ENCODE measurements at regions not wholly inside any gene's neighbourhood (a gene's known extent, or its start where the extent isn't known, plus 50 kb on each side); places are given as distances from the start of the nearest gene placed in this dataset.

DNA sequence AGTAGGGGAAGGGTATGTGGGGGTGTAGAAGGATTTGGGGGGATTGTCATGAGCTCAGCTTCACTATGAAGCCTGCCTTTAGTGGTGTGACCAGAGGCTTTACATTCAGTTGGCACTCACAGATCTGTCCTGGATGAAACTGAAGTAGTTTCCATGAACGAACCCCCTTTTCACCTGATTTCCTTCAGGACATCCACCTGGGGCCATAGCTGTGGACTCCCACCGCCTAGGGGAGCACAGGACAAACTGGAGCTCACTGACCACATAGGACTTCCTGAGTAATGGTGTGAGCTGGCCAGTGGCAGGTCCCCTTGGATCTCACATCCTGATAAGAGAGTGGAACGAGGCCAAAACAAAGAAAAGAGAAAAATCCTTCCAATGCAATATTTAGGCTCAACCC lies 54.1 kb downstream of the MRPL57 start:
- Histone ChIP-seq H3K4ac (ENCODE audit: low read depth, low read length) (no peak overlapping the region), H4K20me1 (ENCODE audit: insufficient read depth, low read length) (no peaks in the 10 kb centered on the region), H2BK20ac (ENCODE audit: low read depth, low read length) (no peak overlapping the region), H3K9ac (ENCODE audit: low read depth, low read length) (no peak overlapping the region), H3K9me1 (ENCODE audit: insufficient read depth, low read length) (peaks cover 3% of the 10 kb centered on the region; the same call in 1 of the 2 replicates), H4K8ac (ENCODE audit: low read depth in 2 of 2, low read length in 2 of 2) (no peak overlapping the region), H2AFZ (replicated peaks; ENCODE audit: low read length, poor library complexity) (no peak overlapping the region), H3K4me3 (ENCODE audit: insufficient read depth, low read depth, low read length) (no peak overlapping the region), H3K79me1 (ENCODE audit: low read depth in 1 of 2, low read length in 2 of 2) (no peaks in the 10 kb centered on the region), H2BK15ac (ENCODE audit: low read depth, low read length) (no peak overlapping the region), H3K27ac (ENCODE audit: insufficient read depth, low read length) (no peak overlapping the region), H3K36me3 (ENCODE audit: control insufficient read depth, insufficient read depth, low read length) (no peaks in the 10 kb centered on the region), H2BK5ac (ENCODE audit: low read depth, low read length, poor library complexity, severe bottlenecking) (no peak overlapping the region), H3K4me1 (ENCODE audit: control insufficient read depth, insufficient read depth, low read length) (no peaks in the 10 kb centered on the region), H3K56ac (ENCODE audit: extremely low read depth, insufficient read depth, low read length) (no peak overlapping the region), H3K23ac (ENCODE audit: low read depth, low read length) (no peak overlapping the region), H2AK5ac (ENCODE audit: low read depth, low read length) (no peak overlapping the region), H3K14ac (replicated peaks; ENCODE audit: low read depth, low read length) (no peak overlapping the region), H2AK9ac (replicated peaks; ENCODE audit: low read depth, low read length, poor library complexity) (no peak overlapping the region), H3K27me3 (ENCODE audit: control insufficient read depth, insufficient read depth, low read length) (peaks cover 10% of the 10 kb centered on the region; the same call in 1 of the 2 replicates), H4K5ac (ENCODE audit: low read depth, low read length) (no peak overlapping the region), H3K4me2 (ENCODE audit: low read depth, low read length) (no peak overlapping the region), H3K9me3 (ENCODE audit: control insufficient read depth, insufficient read depth, low read length) (no peaks in the 10 kb centered on the region), H2BK120ac (ENCODE audit: low read depth, low read length) (no peak overlapping the region), H4K91ac (ENCODE audit: insufficient read depth, low read depth, low read length) (no peak overlapping the region), H3K18ac (ENCODE audit: low read depth, low read length) (no peak overlapping the region)
- no TSS peak for BruUV-seq (replicated peaks)
- POLR2A ChIA-PET (ENCODE audit: unreplicated experiment) = no interaction called here
- intact Hi-C loops (cut with micrococcal nuclease) (no loop called here), in situ Hi-C loops (cut with MboI; ENCODE audit: low sequenced_read_pairs) (no loop called here), dilution Hi-C loops (cut with HindIII; ENCODE audit: low sequenced_read_pairs, unreplicated experiment) (no loop called here)
- TF ChIP-seq MAZ (IDR thresholded peaks at IDR 0.05; ENCODE audit: borderline replicate concordance, low read depth, low read length) (no peak), SMC3 (IDR thresholded peaks at IDR 0.05; ENCODE audit: low read depth, low read length) (no peak), RFX5 (IDR thresholded peaks at IDR 0.05; ENCODE audit: low read depth, low read length) (no peak), CHD1 (IDR thresholded peaks at IDR 0.05; ENCODE audit: low read depth, low read length) (no peak), FOS (IDR thresholded peaks at IDR 0.05; ENCODE audit: low read depth, low read length) (no peak), POLR2A (IDR thresholded peaks at IDR 0.05; ENCODE audit: low read depth, low read length) (no peak), NFE2L2 (IDR thresholded peaks at IDR 0.05; ENCODE audit: low read depth, low read length) (no peak), MAFK (IDR thresholded peaks at IDR 0.05; ENCODE audit: low read depth, low read length) (no peak)
- DNase-seq = no peak
- CTCF ChIA-PET = interaction anchor here (0.6 to 1.0 kb wide), 2 partner anchors 11 to 1528 kb away, joined by 3 to 5 read pairs; no protein-coding TSS in a partner anchor
- WGBS, 2 experiments (ENCODE audit: extremely low coverage in 2 of 2, insufficient read length in 1 of 2) = 40% methylated on average over 1 of the region's 3 CpGs; no CpG with 5 or more reads in 1 of the 2 experiments
- ATAC-seq (ENCODE audit: low read depth) = no peak

Data from IMR-90 (cell line).